ENCODE measurements at regions not wholly inside any gene's neighbourhood (a gene's known extent, or its start where the extent isn't known, plus 50 kb on each side); places are given as distances from the start of the nearest gene placed in this dataset.

- Histone ChIP-seq H3K9me3 (ENCODE audit: insufficient read depth in 2 of 2, low read depth in 1 of 2, low read length in 1 of 2) (no peaks in the 10 kb centered on the region), H3K18ac (ENCODE audit: extremely low read depth, low read length) (no peak overlapping the region), H3K9ac (replicated peaks in 1 of 4; ENCODE audit: extremely low read depth in 1 of 4, low read depth in 3 of 4, low read length in 3 of 4) (no peak overlapping the region), H2BK20ac (ENCODE audit: low read length) (no peak overlapping the region), H3K4ac (replicated peaks; ENCODE audit: insufficient read length, low read depth, low read length) (no peak overlapping the region), H3K79me2 (ENCODE audit: control insufficient read depth in 1 of 2, insufficient read depth in 2 of 2, low read length in 2 of 2) (no peaks in the 10 kb centered on the region), H2BK15ac (ENCODE audit: low read length) (no peak overlapping the region), H3K4me2 (ENCODE audit: insufficient read depth in 1 of 2, low read depth in 2 of 2, low read length in 2 of 2) (no peak overlapping the region), H2BK120ac (replicated peaks; ENCODE audit: low read depth, low read length) (no peak overlapping the region), H3K36me3 (ENCODE audit: control insufficient read depth in 2 of 4, insufficient read depth in 4 of 4, low read length in 3 of 4) (no peaks in the 10 kb centered on the region), H3K4me1 (replicated peaks in 1 of 4; ENCODE audit: control insufficient read depth in 3 of 4, insufficient read depth in 4 of 4, low read length in 3 of 4) (peaks cover 0 to 4% (median 0%) of the 10 kb centered on the region in 4 experiments; a peak in 1 of 7 replicates), H3K23ac (ENCODE audit: insufficient read length) (no peak overlapping the region), H3K27ac (ENCODE audit: low read depth, low read length) (no peak overlapping the region), H2AFZ (ENCODE audit: low read length) (no peak overlapping the region), H2BK12ac (ENCODE audit: low read depth, low read length) (no peak overlapping the region), H3K56ac (replicated peaks; ENCODE audit: insufficient read length, low read depth, low read length) (no peak overlapping the region), H3K14ac (ENCODE audit: insufficient read length) (no peak overlapping the region), H4K20me1 (replicated peaks in 1 of 2; ENCODE audit: control insufficient read depth in 1 of 2, insufficient read depth in 2 of 2, low read length in 2 of 2) (no peaks in the 10 kb centered on the region), H4K5ac (ENCODE audit: insufficient read length, low read depth, low read length) (no peak overlapping the region), H3K4me3 (ENCODE audit: extremely low read depth in 1 of 4, insufficient read depth in 2 of 4, low read depth in 3 of 4, low read length in 4 of 4) (no peak overlapping the region), H3K27me3 (replicated peaks in 1 of 4; ENCODE audit: control insufficient read depth in 3 of 4, extremely low read depth in 1 of 4, insufficient read depth in 3 of 4, low read length in 3 of 4) (no peaks in the 10 kb centered on the region), H4K8ac (ENCODE audit: extremely low read depth, insufficient read depth, low read length) (no peak overlapping the region), H3K23me2 (ENCODE audit: low read depth, low read length) (no peaks in the 10 kb centered on the region), H3K79me1 (ENCODE audit: low read depth, low read length) (no peaks in the 10 kb centered on the region), H2BK5ac (ENCODE audit: low read depth, low read length) (no peak overlapping the region), H2AK5ac (ENCODE audit: low read depth, low read length) (no peak overlapping the region), H4K91ac (replicated peaks; ENCODE audit: insufficient read length, low read length) (no peak overlapping the region)
- DNase-seq (ENCODE audit: low read depth in 1 of 2, low spot score in 2 of 2) (no peak), FAIRE-seq (no peak)
- ChIA-PET CTCF (ENCODE audit: partially characterized antibody) (interaction anchor here (1.3 kb wide), 1 partner anchor 9 kb away, joined by 5 read pairs; no protein-coding TSS in a partner anchor), POLR2A (ENCODE audit: partially characterized antibody) (no interaction called here)
- TF ChIP-seq TAF1 (IDR thresholded peaks at IDR 0.05; ENCODE audit: low read depth, low read length): no peak
- peak; percentile 57; the same call in 1 of the 2 replicates for TF ChIP-seq MAFK (IDR thresholded peaks at IDR 0.05; ENCODE audit: low read depth, low read length)
- TF ChIP-seq BACH1 (IDR thresholded peaks at IDR 0.05; ENCODE audit: low read length): peak; percentile 75; the same call in 1 of the 2 replicates
- no peak for TF ChIP-seq KDM5A (IDR thresholded peaks at IDR 0.05; ENCODE audit: low read length)
- no peak for TF ChIP-seq EGR1 (IDR thresholded peaks at IDR 0.05; ENCODE audit: borderline replicate concordance, low read depth, low read length)
- TF ChIP-seq FOSL1 (IDR thresholded peaks at IDR 0.05; ENCODE audit: insufficient read depth, low read depth, low read length): no peak
These were observed 714.0 kb downstream of the RWDD3 start for GRCh38 chr1:95948023-95948422.

All from H1 (cell line).